HG02885 (cell line): ENCODE measurements at regions not wholly inside any gene's neighbourhood (a gene's known extent, or its start where the extent isn't known, plus 50 kb on each side); places are given as distances from the start of the nearest gene placed in this dataset.

Experiments
- ATAC-seq: cut with Tn5 transposase; IDR thresholded peaks from one replicate; pipeline ENCODE4 v1.9.1; 2021; ENCODE audit warnings: mild to moderate bottlenecking; ENCODE audit not compliant: unreplicated experiment, poor library complexity

DNA sequence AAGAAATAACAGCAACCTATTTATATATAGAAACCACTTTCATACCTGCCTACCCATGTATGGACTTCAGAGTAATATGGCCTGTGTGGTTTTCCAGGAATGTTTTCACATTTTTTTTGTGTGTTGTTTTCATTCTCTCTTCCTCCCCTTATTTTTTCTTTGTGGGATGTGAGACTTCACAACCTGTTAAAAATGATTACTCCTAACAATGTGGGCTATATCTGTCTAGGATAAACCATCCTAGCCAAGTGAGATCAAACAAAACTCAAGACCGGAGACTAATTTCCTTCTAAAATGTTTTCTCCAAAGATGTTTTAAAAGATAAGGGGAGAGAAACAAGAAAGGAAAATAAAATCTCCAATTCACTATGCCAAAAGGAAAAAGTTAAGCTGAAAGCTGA, 106.1 kb upstream of the DIPK2B start:
- ATAC-seq: no peak

GRCh38 chrX:45300638-45301037, 100.0 kb upstream of the DIPK2B start:
- no peak for ATAC-seq

DNA sequence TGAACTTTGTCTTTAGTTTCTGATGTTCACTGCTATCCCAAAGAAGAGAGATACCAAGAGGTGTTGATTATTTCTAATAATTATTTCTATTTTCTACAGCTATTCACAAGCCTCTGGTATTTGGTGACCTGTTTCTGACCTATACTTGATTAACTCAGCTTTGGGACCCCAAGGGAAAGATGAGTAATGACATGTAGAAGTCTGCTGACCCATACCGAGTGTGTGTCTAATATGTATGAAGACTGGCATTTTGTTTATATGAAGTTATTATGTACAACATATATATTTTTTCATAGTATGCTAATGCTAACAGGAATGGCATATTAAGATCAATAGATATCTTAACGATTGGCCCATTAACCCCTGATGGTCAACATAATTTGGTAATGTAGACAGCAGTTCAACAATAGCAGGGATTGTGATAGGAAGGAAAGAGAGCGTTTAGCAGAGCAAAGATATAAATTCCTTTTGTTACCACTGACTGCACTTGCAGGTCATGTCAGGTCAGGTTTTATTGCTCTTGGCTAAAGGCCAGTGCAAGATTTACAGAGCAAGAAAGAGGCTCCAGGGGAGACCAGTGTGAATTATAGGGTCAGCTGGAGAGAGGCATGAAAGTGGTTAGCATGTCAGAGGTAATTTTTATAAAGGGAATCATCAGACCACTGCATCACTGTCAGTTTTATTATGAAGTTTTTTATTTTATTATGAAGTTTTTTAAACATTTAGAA, 94.7 kb upstream of the DIPK2B start:
- ATAC-seq: no peak

- ATAC-seq: no peak
Measured at GRCh38 chrX:45274576-45274975, 73.9 kb upstream of the DIPK2B start.

- no peak for ATAC-seq
Measured at GRCh38 chrX:45267007-45267406, 66.3 kb upstream of the DIPK2B start.

DNA sequence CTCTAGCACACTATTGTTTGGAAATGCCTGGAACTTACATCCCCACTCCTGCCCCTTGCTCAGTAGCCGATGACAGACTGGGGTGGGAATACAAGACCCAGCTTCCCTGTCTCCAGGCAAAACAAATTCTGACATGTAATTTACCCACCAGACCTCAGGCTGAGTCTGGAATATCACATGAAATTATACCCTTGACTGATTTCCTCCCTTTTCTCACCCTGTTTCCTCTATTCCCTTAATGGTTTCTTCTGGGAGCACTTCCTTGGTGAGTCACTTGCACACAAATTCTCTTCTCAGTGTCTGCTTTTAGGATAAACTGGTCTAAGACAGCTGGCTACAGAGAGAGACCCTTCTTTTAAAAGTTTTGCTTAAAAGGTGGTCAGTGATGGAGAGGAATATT, 65.8 kb upstream of the DIPK2B start:
- no peak for ATAC-seq

GRCh38 chrX:45264865-45265264, 64.2 kb upstream of the DIPK2B start:
- no peak for ATAC-seq

GRCh38 chrX:45261471-45261870, 60.8 kb upstream of the DIPK2B start:
- ATAC-seq: no peak

DNA sequence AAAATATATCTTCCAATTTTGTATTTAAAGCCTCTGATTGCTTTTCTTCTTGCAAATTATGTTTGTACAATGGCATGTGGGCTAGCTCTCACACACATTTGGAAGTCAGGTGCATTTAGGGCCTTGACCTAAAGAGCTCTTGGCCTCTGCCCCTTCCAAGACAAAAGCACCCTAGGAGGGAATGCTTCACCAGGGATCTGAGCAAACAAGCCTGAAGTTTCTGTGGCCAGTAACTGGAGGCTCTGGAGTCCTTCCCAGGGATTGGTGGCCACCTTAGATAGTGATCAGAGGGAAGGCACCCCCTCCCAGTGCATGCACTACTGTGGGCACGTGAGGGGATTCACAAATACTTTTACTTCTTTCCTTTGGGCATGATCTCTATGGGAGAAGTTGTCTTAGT, 60.3 kb upstream of the DIPK2B start:
- no peak for ATAC-seq

- ATAC-seq: no peak
Measured at GRCh38 chrX:45258731-45259402, 58.2 kb upstream of the DIPK2B start.
